ENCODE measurements at regions not wholly inside any gene's neighbourhood (a gene's known extent, or its start where the extent isn't known, plus 50 kb on each side); places are given as distances from the start of the nearest gene placed in this dataset.

GRCh38 chr4:152068866-152069265, 308.1 kb upstream of the GATB start:
- Histone ChIP-seq H3K4me3 (no peak overlapping the region), H3K36me3 (no peaks in the 10 kb centered on the region), H3K27me3 (ENCODE audit: low read depth) (no peaks in the 10 kb centered on the region), H3K27ac (no peak overlapping the region), H3K4me1 (peaks cover 8% of the 10 kb centered on the region), H3K9me3 (no peaks in the 10 kb centered on the region)
- no peak for TF ChIP-seq CTCF (IDR thresholded peaks at IDR 0.05)
- DNase-seq: no peak
- ATAC-seq: no peak
- intact Hi-C loops (cut with DNase I): no loop called here

- DNase-seq (no peak), ATAC-seq (no peak)
- H3K9me3 ChIP-seq: no peaks in the 10 kb centered on the region
- H3K27me3 ChIP-seq (ENCODE audit: low read depth): no peaks in the 10 kb centered on the region
- H3K4me1 ChIP-seq: no peaks in the 10 kb centered on the region
- no peak overlapping the region for H3K4me3 ChIP-seq
- no peak for TF ChIP-seq CTCF (IDR thresholded peaks at IDR 0.05)
- H3K36me3 ChIP-seq: no peaks in the 10 kb centered on the region
- H3K27ac ChIP-seq: no peak overlapping the region
- intact Hi-C loops (cut with DNase I): no loop called here
These were observed 304.7 kb upstream of the GATB start for GRCh38 chr4:152065545-152065944.

- TF ChIP-seq CTCF (IDR thresholded peaks at IDR 0.05): no peak
- no peak overlapping the region for H3K27ac ChIP-seq
- no peak overlapping the region for H3K4me3 ChIP-seq
- DNase-seq: no peak
- no peaks in the 10 kb centered on the region for H3K4me1 ChIP-seq
- no peaks in the 10 kb centered on the region for H3K27me3 ChIP-seq (ENCODE audit: low read depth)
- intact Hi-C loops (cut with DNase I): no loop called here
- no peaks in the 10 kb centered on the region for H3K9me3 ChIP-seq
- H3K36me3 ChIP-seq: no peaks in the 10 kb centered on the region
- ATAC-seq: no peak
These were observed 303.9 kb upstream of the GATB start for GRCh38 chr4:152064753-152065152.

- no peaks in the 10 kb centered on the region for H3K4me1 ChIP-seq
- H3K27me3 ChIP-seq (ENCODE audit: low read depth): no peaks in the 10 kb centered on the region
- intact Hi-C loops (cut with DNase I): no loop called here
- H3K4me3 ChIP-seq: no peak overlapping the region
- no peak for ATAC-seq
- no peaks in the 10 kb centered on the region for H3K9me3 ChIP-seq
- no peaks in the 10 kb centered on the region for H3K36me3 ChIP-seq
- no peak for TF ChIP-seq CTCF (IDR thresholded peaks at IDR 0.05)
- no peak for DNase-seq
- no peak overlapping the region for H3K27ac ChIP-seq
These were observed 303.5 kb upstream of the GATB start for GRCh38 chr4:152064282-152064681.

GRCh38 chr4:152063621-152064240, 302.9 kb upstream of the GATB start:
- intact Hi-C loops (cut with DNase I): no loop called here
- no peak for TF ChIP-seq CTCF (IDR thresholded peaks at IDR 0.05)
- ATAC-seq: peak; percentile 33 to 49

More at GRCh38 chr4:152063621-152064240, 302.9 kb upstream of the GATB start:
- no peak for DNase-seq
- Histone ChIP-seq H3K9me3 (no peaks in the 10 kb centered on the region), H3K36me3 (no peaks in the 10 kb centered on the region), H3K27me3 (ENCODE audit: low read depth) (no peaks in the 10 kb centered on the region), H3K4me1 (no peaks in the 10 kb centered on the region), H3K4me3 (no peak overlapping the region), H3K27ac (no peak overlapping the region)
